Panc1 (cell line): ENCODE measurements at regions not wholly inside any gene's neighbourhood (a gene's known extent, or its start where the extent isn't known, plus 50 kb on each side); places are given as distances from the start of the nearest gene placed in this dataset.

Experiments used
- POLR2AphosphoS5 ChIP-seq: IDR thresholded peaks from 2 replicates; pipeline ENCODE4 v1.6.1; 2012; ENCODE audit warnings: mild to moderate bottlenecking, low read depth, low read length, moderate library complexity
- REST ChIP-seq, 2 experiments: IDR thresholded peaks; 2 replicates each; pipeline ENCODE4 v1.6.1; 2011 to 2012; ENCODE audit warnings: low read depth in 2 of 2, control low read depth in 1 of 2, low read length in 1 of 2, mild to moderate bottlenecking in 1 of 2, moderate library complexity in 1 of 2; ENCODE audit not compliant: insufficient read depth in 1 of 2
- TF ChIP-seq, protein P1 (sequence below): fragments of 450-650 bp; IDR thresholded peaks from 2 replicates; pipeline ENCODE4 v1.5.1; 2017; ENCODE audit warnings: mild to moderate bottlenecking

- TF ChIP-seq, protein P1, sequence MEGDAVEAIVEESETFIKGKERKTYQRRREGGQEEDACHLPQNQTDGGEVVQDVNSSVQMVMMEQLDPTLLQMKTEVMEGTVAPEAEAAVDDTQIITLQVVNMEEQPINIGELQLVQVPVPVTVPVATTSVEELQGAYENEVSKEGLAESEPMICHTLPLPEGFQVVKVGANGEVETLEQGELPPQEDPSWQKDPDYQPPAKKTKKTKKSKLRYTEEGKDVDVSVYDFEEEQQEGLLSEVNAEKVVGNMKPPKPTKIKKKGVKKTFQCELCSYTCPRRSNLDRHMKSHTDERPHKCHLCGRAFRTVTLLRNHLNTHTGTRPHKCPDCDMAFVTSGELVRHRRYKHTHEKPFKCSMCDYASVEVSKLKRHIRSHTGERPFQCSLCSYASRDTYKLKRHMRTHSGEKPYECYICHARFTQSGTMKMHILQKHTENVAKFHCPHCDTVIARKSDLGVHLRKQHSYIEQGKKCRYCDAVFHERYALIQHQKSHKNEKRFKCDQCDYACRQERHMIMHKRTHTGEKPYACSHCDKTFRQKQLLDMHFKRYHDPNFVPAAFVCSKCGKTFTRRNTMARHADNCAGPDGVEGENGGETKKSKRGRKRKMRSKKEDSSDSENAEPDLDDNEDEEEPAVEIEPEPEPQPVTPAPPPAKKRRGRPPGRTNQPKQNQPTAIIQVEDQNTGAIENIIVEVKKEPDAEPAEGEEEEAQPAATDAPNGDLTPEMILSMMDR, result no peak
- TF ChIP-seq POLR2AphosphoS5, result no peak
- TF ChIP-seq REST (IDR thresholded peaks at IDR 0.05; ENCODE audit: insufficient read depth in 1 of 2, low read depth in 2 of 2, low read length in 1 of 2), result no peak
Measured at GRCh38 chr22:22767876-22768602, 119.6 kb upstream of the IGLL5 start.
